HG03135 (cell line): ENCODE measurements at regions not wholly inside any gene's neighbourhood (a gene's known extent, or its start where the extent isn't known, plus 50 kb on each side); places are given as distances from the start of the nearest gene placed in this dataset.
"Not testable (repeated sequence)": the region's sequence is repeated elsewhere in the genome, so short reads cannot be mapped to it uniquely, and the experiment has no call there.

ENCODE experiments used
- ATAC-seq: cut with Tn5 transposase; IDR thresholded peaks from one replicate; pipeline ENCODE4 v1.9.1; 2021; ENCODE audit warnings: mild to moderate bottlenecking, moderate library complexity; ENCODE audit not compliant: unreplicated experiment

GRCh38 chr2:12472265-12472664, 244.5 kb upstream of the TRIB2 start:
- ATAC-seq = not testable (repeated sequence)

- ATAC-seq = no peak
Observed at GRCh38 chr2:12478151-12479064, 238.3 kb upstream of the TRIB2 start.

GRCh38 chr2:12479065-12479601, 237.6 kb upstream of the TRIB2 start:
- ATAC-seq = no peak

GRCh38 chr2:12484536-12485115, 232.1 kb upstream of the TRIB2 start:
- ATAC-seq = no peak

GRCh38 chr2:12486205-12487118, 230.3 kb upstream of the TRIB2 start:
- no peak for ATAC-seq

GRCh38 chr2:12487253-12488004, 229.3 kb upstream of the TRIB2 start:
- ATAC-seq = no peak

GRCh38 chr2:12488352-12489318, 228.1 kb upstream of the TRIB2 start:
- no peak for ATAC-seq

- no peak for ATAC-seq
Observed at GRCh38 chr2:12490641-12491040, 226.1 kb upstream of the TRIB2 start.

GRCh38 chr2:12492360-12492759, 224.4 kb upstream of the TRIB2 start:
- not testable (repeated sequence) for ATAC-seq

- ATAC-seq = no peak
Observed at GRCh38 chr2:12493031-12493513, 223.7 kb upstream of the TRIB2 start.

GRCh38 chr2:12495247-12495868, 221.4 kb upstream of the TRIB2 start:
- ATAC-seq = no peak

GRCh38 chr2:12498286-12498685, 218.4 kb upstream of the TRIB2 start:
- no peak for ATAC-seq

- ATAC-seq = no peak
Observed at GRCh38 chr2:12498704-12499103, 218.0 kb upstream of the TRIB2 start.

GRCh38 chr2:12500899-12501298, 215.8 kb upstream of the TRIB2 start:
- no peak for ATAC-seq

GRCh38 chr2:12501469-12502158, 215.1 kb upstream of the TRIB2 start:
- peak; percentile 95 for ATAC-seq

- no peak for ATAC-seq
Observed at GRCh38 chr2:12502759-12503158, 214.0 kb upstream of the TRIB2 start.

- ATAC-seq = no peak
Observed at GRCh38 chr2:12504443-12504842, 212.3 kb upstream of the TRIB2 start.

- ATAC-seq = no peak
Observed at GRCh38 chr2:12506846-12507245, 209.9 kb upstream of the TRIB2 start.
